Panc1 (cell line): ENCODE measurements at regions not wholly inside any gene's neighbourhood (a gene's known extent, or its start where the extent isn't known, plus 50 kb on each side); places are given as distances from the start of the nearest gene placed in this dataset.

Experiments used
- CTCF ChIP-seq: fragments of 450-650 bp; IDR thresholded peaks from 2 replicates; pipeline ENCODE4 v1.5.1; 2017; ENCODE audit warnings: mild to moderate bottlenecking
- POLR2AphosphoS5 ChIP-seq: IDR thresholded peaks from 2 replicates; pipeline ENCODE4 v1.6.1; 2012; ENCODE audit warnings: mild to moderate bottlenecking, low read depth, low read length, moderate library complexity
- REST ChIP-seq, 2 experiments: IDR thresholded peaks; 2 replicates each; pipeline ENCODE4 v1.6.1; 2011 to 2012; ENCODE audit warnings: low read depth in 2 of 2, control low read depth in 1 of 2, low read length in 1 of 2, mild to moderate bottlenecking in 1 of 2, moderate library complexity in 1 of 2; ENCODE audit not compliant: insufficient read depth in 1 of 2
- TCF7L2 ChIP-seq: IDR thresholded peaks from 2 replicates; pipeline ENCODE4 v1.6.1; 2011; ENCODE audit warnings: mild to moderate bottlenecking, low read depth, low read length, inconsistent platforms

- TF ChIP-seq CTCF, result no peak
- no peak for TF ChIP-seq TCF7L2
- no peak for TF ChIP-seq POLR2AphosphoS5
- TF ChIP-seq REST (IDR thresholded peaks at IDR 0.05; ENCODE audit: insufficient read depth in 1 of 2, low read depth in 2 of 2, low read length in 1 of 2), result no peak
Measured at GRCh38 chr12:3398196-3398789, 92.7 kb upstream of the PRMT8 start.
